Nephron progenitor cell (in vitro differentiated cells): ENCODE measurements at regions not wholly inside any gene's neighbourhood (a gene's known extent, or its start where the extent isn't known, plus 50 kb on each side); places are given as distances from the start of the nearest gene placed in this dataset.

Experiments
- DNase-seq: peaks from one replicate; pipeline ENCODE4 v3.0.0; 2021
- H3K27ac Mint-ChIP-seq: 2 replicates; pipeline ENCODE4 v1.8.0; 2021; ENCODE audit warnings: mild to moderate bottlenecking, moderate library complexity, mixed read lengths
- H3K27me3 Mint-ChIP-seq: 2 replicates; pipeline ENCODE4 v1.8.0; 2021; ENCODE audit warnings: mild to moderate bottlenecking, low read depth, mixed read lengths; ENCODE audit not compliant: poor library complexity
- H3K36me3 Mint-ChIP-seq: 2 replicates; pipeline ENCODE4 v1.8.0; 2021; ENCODE audit warnings: low read depth, mixed read lengths
- H3K4me1 Mint-ChIP-seq: 2 replicates; pipeline ENCODE4 v1.8.0; 2021; ENCODE audit warnings: mixed read lengths
- H3K4me3 Mint-ChIP-seq: 2 replicates; pipeline ENCODE4 v1.8.0; 2021; ENCODE audit warnings: mild to moderate bottlenecking, moderate library complexity, mixed read lengths
- H3K9me3 Mint-ChIP-seq: 2 replicates; pipeline ENCODE4 v1.8.0; 2021; ENCODE audit warnings: mild to moderate bottlenecking, moderate library complexity, mixed read lengths
- TF ChIP-seq, protein P1 (sequence below): fragments of 200-600 bp; sonication (generic); IDR thresholded peaks from 2 replicates; pipeline ENCODE4 v1.5.0; 2021; ENCODE audit warnings: antibody characterized with exemption

GRCh38 chr1:115233598-115233997, 104.5 kb downstream of the NGF start:
- TF ChIP-seq, protein P1, sequence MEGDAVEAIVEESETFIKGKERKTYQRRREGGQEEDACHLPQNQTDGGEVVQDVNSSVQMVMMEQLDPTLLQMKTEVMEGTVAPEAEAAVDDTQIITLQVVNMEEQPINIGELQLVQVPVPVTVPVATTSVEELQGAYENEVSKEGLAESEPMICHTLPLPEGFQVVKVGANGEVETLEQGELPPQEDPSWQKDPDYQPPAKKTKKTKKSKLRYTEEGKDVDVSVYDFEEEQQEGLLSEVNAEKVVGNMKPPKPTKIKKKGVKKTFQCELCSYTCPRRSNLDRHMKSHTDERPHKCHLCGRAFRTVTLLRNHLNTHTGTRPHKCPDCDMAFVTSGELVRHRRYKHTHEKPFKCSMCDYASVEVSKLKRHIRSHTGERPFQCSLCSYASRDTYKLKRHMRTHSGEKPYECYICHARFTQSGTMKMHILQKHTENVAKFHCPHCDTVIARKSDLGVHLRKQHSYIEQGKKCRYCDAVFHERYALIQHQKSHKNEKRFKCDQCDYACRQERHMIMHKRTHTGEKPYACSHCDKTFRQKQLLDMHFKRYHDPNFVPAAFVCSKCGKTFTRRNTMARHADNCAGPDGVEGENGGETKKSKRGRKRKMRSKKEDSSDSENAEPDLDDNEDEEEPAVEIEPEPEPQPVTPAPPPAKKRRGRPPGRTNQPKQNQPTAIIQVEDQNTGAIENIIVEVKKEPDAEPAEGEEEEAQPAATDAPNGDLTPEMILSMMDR: no peak
- Mint-ChIP-seq H3K27ac (no peak overlapping the region), H3K4me1 (peaks cover 5% of the 10 kb centered on the region), H3K9me3 (no peaks in the 10 kb centered on the region), H3K27me3 (no peaks in the 10 kb centered on the region), H3K4me3 (no peak overlapping the region), H3K36me3 (no peaks in the 10 kb centered on the region)
- DNase-seq: peak; percentile 11

GRCh38 chr1:115230281-115230680, 107.8 kb downstream of the NGF start:
- peaks cover 5% of the 10 kb centered on the region for H3K27me3 Mint-ChIP-seq
- no peak for DNase-seq
- H3K4me3 Mint-ChIP-seq: no peak overlapping the region
- no peaks in the 10 kb centered on the region for H3K36me3 Mint-ChIP-seq
- no peaks in the 10 kb centered on the region for H3K9me3 Mint-ChIP-seq
- peaks cover 16% of the 10 kb centered on the region for H3K4me1 Mint-ChIP-seq
- TF ChIP-seq, protein P1: no peak
- no peak overlapping the region for H3K27ac Mint-ChIP-seq

DNA sequence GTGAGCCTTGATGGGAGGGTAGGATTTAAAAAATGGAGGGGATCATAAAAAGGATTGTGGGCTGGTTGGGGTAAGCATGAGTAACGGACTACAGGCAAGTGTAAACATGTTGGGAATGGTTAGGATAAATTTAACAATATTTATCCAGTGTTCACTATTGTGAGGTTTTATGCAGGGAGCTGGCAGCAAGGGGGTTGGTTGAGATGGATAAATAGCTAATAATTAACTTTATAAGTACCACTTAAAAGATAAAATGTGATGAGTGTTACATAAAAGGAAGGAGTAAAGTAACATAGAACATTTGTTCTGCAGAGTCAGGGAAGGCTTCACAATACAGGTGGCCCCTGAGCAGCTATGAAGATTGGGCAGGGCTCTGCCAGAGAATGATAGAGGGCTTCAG, 109.0 kb downstream of the NGF start:
- peaks cover 5% of the 10 kb centered on the region for H3K27me3 Mint-ChIP-seq
- no peak for DNase-seq
- no peak overlapping the region for H3K27ac Mint-ChIP-seq

DNA sequence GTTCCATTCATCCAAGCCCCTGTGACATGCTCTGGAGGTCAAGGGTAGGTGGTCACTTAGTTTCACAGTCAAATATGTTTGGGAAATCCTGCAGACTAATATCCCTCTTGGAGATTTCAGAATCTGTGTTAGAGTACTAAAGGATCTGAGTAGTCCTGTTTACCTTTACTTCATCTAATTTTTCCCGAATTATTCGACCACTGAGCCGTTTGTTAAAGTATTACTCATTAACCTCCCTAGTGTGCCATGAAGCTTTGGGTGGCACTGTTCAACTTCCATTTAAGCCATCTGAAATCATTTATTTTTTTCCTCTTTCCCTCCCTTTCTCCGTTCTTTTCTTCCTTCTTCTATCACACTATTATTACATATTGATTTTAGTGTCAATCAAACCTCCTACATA, 109.9 kb downstream of the NGF start:
- peaks cover 5% of the 10 kb centered on the region for H3K27me3 Mint-ChIP-seq
- no peak overlapping the region for H3K27ac Mint-ChIP-seq
- no peak for DNase-seq
- H3K4me1 Mint-ChIP-seq: peaks cover 24% of the 10 kb centered on the region
- no peaks in the 10 kb centered on the region for H3K9me3 Mint-ChIP-seq
- TF ChIP-seq, protein P1: no peak
- H3K36me3 Mint-ChIP-seq: no peaks in the 10 kb centered on the region
- H3K4me3 Mint-ChIP-seq: no peak overlapping the region

More for the DNA sequence above, 109.0 kb downstream of the NGF start:
- Mint-ChIP-seq H3K4me1 (peaks cover 27% of the 10 kb centered on the region), H3K9me3 (no peaks in the 10 kb centered on the region), H3K4me3 (no peak overlapping the region), H3K36me3 (no peaks in the 10 kb centered on the region)
- TF ChIP-seq, protein P1: no peak

DNA sequence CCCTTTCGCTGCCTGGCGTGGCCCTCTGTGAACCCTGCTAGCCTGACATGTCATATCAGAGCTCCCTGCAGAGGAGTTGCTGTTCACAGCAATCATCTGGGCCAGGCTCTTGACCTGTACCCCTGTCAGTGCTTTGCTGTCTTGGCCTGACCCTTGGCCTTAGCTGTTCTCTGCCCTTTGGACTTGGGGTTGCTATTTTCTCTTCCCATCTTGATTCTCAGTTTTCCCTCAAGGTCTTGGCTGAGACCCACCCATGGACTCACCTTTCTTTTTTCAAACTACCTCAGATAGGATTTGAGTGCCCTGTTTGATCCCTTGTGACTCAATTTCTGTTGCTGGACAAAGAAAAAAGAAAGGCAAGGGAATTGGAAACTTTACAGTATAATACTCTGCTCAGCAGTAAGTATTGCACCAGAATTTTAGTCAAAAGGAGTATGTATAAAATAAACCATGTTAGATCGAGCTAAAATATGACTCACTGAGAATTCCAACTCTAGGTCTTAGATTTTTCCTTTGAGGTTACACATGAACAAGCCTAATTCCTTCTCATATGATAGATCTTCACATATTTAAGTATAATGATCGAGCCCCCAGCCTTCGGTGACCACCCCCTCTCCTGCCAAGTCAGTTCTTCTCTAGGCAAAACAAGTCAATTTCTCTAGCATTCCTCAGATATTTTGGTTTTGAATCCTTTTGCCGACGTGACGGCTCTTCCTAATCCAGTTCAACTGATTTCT, 110.5 kb downstream of the NGF start:
- TF ChIP-seq, protein P1: no peak
- H3K9me3 Mint-ChIP-seq: no peaks in the 10 kb centered on the region
- H3K36me3 Mint-ChIP-seq: no peaks in the 10 kb centered on the region
- no peak for DNase-seq
- H3K27ac Mint-ChIP-seq: no peak overlapping the region
- H3K4me3 Mint-ChIP-seq: no peak overlapping the region
- peaks cover 24% of the 10 kb centered on the region for H3K4me1 Mint-ChIP-seq
- peaks cover 5% of the 10 kb centered on the region for H3K27me3 Mint-ChIP-seq
